ENCODE measurements at regions not wholly inside any gene's neighbourhood (a gene's known extent, or its start where the extent isn't known, plus 50 kb on each side); places are given as distances from the start of the nearest gene placed in this dataset.
"Not testable (repeated sequence)": the region's sequence is repeated elsewhere in the genome, so short reads cannot be mapped to it uniquely, and the experiment has no call there.

GRCh38 chr14:25680934-25681333 lies 631.0 kb upstream of the STXBP6 start:
- H3K4me3 ChIP-seq (ENCODE audit: low read length) = no peak overlapping the region
- H3K36me3 ChIP-seq (ENCODE audit: control insufficient read depth, insufficient read depth, low read length) = no peaks in the 10 kb centered on the region
- WGBS (ENCODE audit: insufficient coverage) = 89% methylated on average over 16 of the region's 16 CpGs
- ATAC-seq (no peak), DNase-seq (no peak)
- no peak overlapping the region for H3K27ac ChIP-seq (ENCODE audit: low read length)
- intact Hi-C loops (cut with micrococcal nuclease) = no loop called here
- TF ChIP-seq CTCF (IDR thresholded peaks at IDR 0.05) = no peak
- peaks cover 8 to 9% of the 10 kb centered on the region in 2 donors for H3K9me3 Mint-ChIP-seq
- no peaks in the 10 kb centered on the region for H3K4me1 ChIP-seq (ENCODE audit: control insufficient read depth, insufficient read depth, low read length)
- H3K4me1 Mint-ChIP-seq = no peaks in the 10 kb centered on the region
- no peak overlapping the region for H3K4me3 Mint-ChIP-seq
- no peaks in the 10 kb centered on the region for H3K27me3 Mint-ChIP-seq (ENCODE audit: low read depth in 2 of 2)
- no peaks in the 10 kb centered on the region for H3K9me3 ChIP-seq (ENCODE audit: control insufficient read depth, insufficient read depth, low read length)
- H3K36me3 Mint-ChIP-seq = no peaks in the 10 kb centered on the region
- H3K27me3 ChIP-seq (ENCODE audit: control insufficient read depth, insufficient read depth, low read length) = no peaks in the 10 kb centered on the region
- H3K27ac Mint-ChIP-seq = no peak overlapping the region

GRCh38 chr14:25680511-25680910 lies 630.6 kb upstream of the STXBP6 start:
- ATAC-seq; H3K4me1 Mint-ChIP-seq; H3K36me3 Mint-ChIP-seq; H3K27ac ChIP-seq (ENCODE audit: low read length); intact Hi-C loops (cut with micrococcal nuclease); DNase-seq; H3K27me3 ChIP-seq (ENCODE audit: control insufficient read depth, insufficient read depth, low read length); H3K36me3 ChIP-seq (ENCODE audit: control insufficient read depth, insufficient read depth, low read length); H3K27ac Mint-ChIP-seq; H3K4me3 ChIP-seq (ENCODE audit: low read length); H3K4me3 Mint-ChIP-seq; H3K27me3 Mint-ChIP-seq (ENCODE audit: low read depth in 2 of 2); H3K9me3 ChIP-seq (ENCODE audit: control insufficient read depth, insufficient read depth, low read length); H3K4me1 ChIP-seq (ENCODE audit: control insufficient read depth, insufficient read depth, low read length); H3K9me3 Mint-ChIP-seq: not testable (repeated sequence)
- WGBS (ENCODE audit: insufficient coverage) = 91% methylated on average over 4 of the region's 4 CpGs

- Histone ChIP-seq H3K27ac (ENCODE audit: low read length) (no peak overlapping the region), H3K36me3 (ENCODE audit: control insufficient read depth, insufficient read depth, low read length) (no peaks in the 10 kb centered on the region), H3K9me3 (ENCODE audit: control insufficient read depth, insufficient read depth, low read length) (no peaks in the 10 kb centered on the region), H3K4me1 (ENCODE audit: control insufficient read depth, insufficient read depth, low read length) (no peaks in the 10 kb centered on the region), H3K27me3 (ENCODE audit: control insufficient read depth, insufficient read depth, low read length) (no peaks in the 10 kb centered on the region), H3K4me3 (ENCODE audit: low read length) (no peak overlapping the region)
- WGBS (ENCODE audit: insufficient coverage) = 91% methylated on average over 3 of the region's 3 CpGs
- intact Hi-C loops (cut with micrococcal nuclease) = no loop called here
- H3K27me3 Mint-ChIP-seq (ENCODE audit: low read depth in 2 of 2) = no peaks in the 10 kb centered on the region
- no peaks in the 10 kb centered on the region for H3K36me3 Mint-ChIP-seq
- peaks cover 8 to 16% of the 10 kb centered on the region in 2 donors for H3K9me3 Mint-ChIP-seq
- H3K4me3 Mint-ChIP-seq = no peak overlapping the region
- DNase-seq (no peak), ATAC-seq (no peak)
- H3K27ac Mint-ChIP-seq = no peak overlapping the region
- no peaks in the 10 kb centered on the region for H3K4me1 Mint-ChIP-seq
- no peak for TF ChIP-seq CTCF (IDR thresholded peaks at IDR 0.05)
These were observed 627.2 kb upstream of the STXBP6 start for GRCh38 chr14:25677111-25677510.

- intact Hi-C loops (cut with micrococcal nuclease) = no loop called here
- DNase-seq = no peak
These were observed 617.4 kb upstream of the STXBP6 start for GRCh38 chr14:25667387-25667786.

More at GRCh38 chr14:25667387-25667786, 617.4 kb upstream of the STXBP6 start:
- Mint-ChIP-seq H3K27ac (no peak overlapping the region), H3K27me3 (ENCODE audit: low read depth in 2 of 2) (no peaks in the 10 kb centered on the region), H3K4me3 (no peak overlapping the region), H3K9me3 (peaks cover 3 to 11% of the 10 kb centered on the region in 2 donors), H3K4me1 (no peaks in the 10 kb centered on the region), H3K36me3 (no peaks in the 10 kb centered on the region)
- no peak for TF ChIP-seq CTCF (IDR thresholded peaks at IDR 0.05)
- Histone ChIP-seq H3K4me1 (ENCODE audit: control insufficient read depth, insufficient read depth, low read length) (no peaks in the 10 kb centered on the region), H3K27ac (ENCODE audit: low read length) (no peak overlapping the region), H3K9me3 (ENCODE audit: control insufficient read depth, insufficient read depth, low read length) (no peaks in the 10 kb centered on the region), H3K27me3 (ENCODE audit: control insufficient read depth, insufficient read depth, low read length) (no peaks in the 10 kb centered on the region), H3K4me3 (ENCODE audit: low read length) (no peak overlapping the region), H3K36me3 (ENCODE audit: control insufficient read depth, insufficient read depth, low read length) (no peaks in the 10 kb centered on the region)
- ATAC-seq = no peak
- WGBS (ENCODE audit: insufficient coverage) = 69% methylated on average over 2 of the region's 2 CpGs

All from natural killer cell (primary cell).